HepG2 (cell line): ENCODE measurements at regions not wholly inside any gene's neighbourhood (a gene's known extent, or its start where the extent isn't known, plus 50 kb on each side); places are given as distances from the start of the nearest gene placed in this dataset.

Experiments used
- DPF2 ChIP-seq: sonication (generic); formaldehyde crosslinking; IDR thresholded peaks from 2 replicates; pipeline ENCODE4 v1.4.0; 2020; ENCODE audit warnings: mild to moderate bottlenecking, low read depth, missing genetic modification reagents, borderline replicate concordance
- FOXP4 ChIP-seq: sonication (generic); formaldehyde crosslinking; IDR thresholded peaks from 2 replicates; pipeline ENCODE4 v1.4.0; 2020; ENCODE audit warnings: missing genetic modification reagents
- FUBP1 ChIP-seq: sonication (generic); formaldehyde crosslinking; IDR thresholded peaks from 2 replicates; pipeline ENCODE4 v1.5.1; 2020; ENCODE audit warnings: missing genetic modification reagents, mild to moderate bottlenecking, borderline replicate concordance
- IKZF1 ChIP-seq: fragments of 450-650 bp; IDR thresholded peaks from 2 replicates; pipeline ENCODE4 v1.7.1; 2016
- KDM1A ChIP-seq: IDR thresholded peaks from 2 replicates; pipeline ENCODE4 v1.6.1; 2016; ENCODE audit warnings: missing compliant biosample characterization
- STAT6 ChIP-seq: sonication (generic); formaldehyde crosslinking; IDR thresholded peaks from 2 replicates; pipeline ENCODE4 v1.4.0; 2020; ENCODE audit warnings: missing genetic modification reagents, mild to moderate bottlenecking, borderline replicate concordance
- USF2 ChIP-seq, 2 experiments: sonication (generic) in 1 of 2; formaldehyde crosslinking in 1 of 2; IDR thresholded peaks; 2 replicates each; pipeline versions ENCODE4 v1.5.1 to v1.6.1; 2011 to 2020; ENCODE audit warnings: borderline replicate concordance in 1 of 2, low read depth in 1 of 2, low read length in 1 of 2, mild to moderate bottlenecking in 1 of 2, missing genetic modification reagents in 1 of 2, moderate library complexity in 1 of 2
- ZNF20 ChIP-seq: sonication (generic); formaldehyde crosslinking; IDR thresholded peaks from 2 replicates; pipeline ENCODE4 v1.4.0; 2020; ENCODE audit warnings: mild to moderate bottlenecking, moderate library complexity, missing genetic modification reagents
- ZNF883 ChIP-seq: sonication (generic); formaldehyde crosslinking; IDR thresholded peaks from 2 replicates; pipeline ENCODE4 v1.5.1; 2020; ENCODE audit warnings: mild to moderate bottlenecking, missing genetic modification reagents; ENCODE audit errors: not compliant biosample characterization
- TF ChIP-seq, protein P1 (sequence below): sonication (generic); formaldehyde crosslinking; IDR thresholded peaks from 2 replicates; pipeline ENCODE4 v1.5.0; 2020; ENCODE audit warnings: mild to moderate bottlenecking, low read depth, missing genetic modification reagents, borderline replicate concordance
- TF ChIP-seq, protein P2 (sequence below): sonication (generic); formaldehyde crosslinking; IDR thresholded peaks from 2 replicates; pipeline ENCODE4 v1.4.0; 2020; ENCODE audit warnings: missing genetic modification reagents, borderline replicate concordance
- TF ChIP-seq, protein P3 (sequence below): sonication (generic); formaldehyde crosslinking; IDR thresholded peaks from 2 replicates; pipeline ENCODE4 v1.4.0; 2020; ENCODE audit warnings: mild to moderate bottlenecking, missing genetic modification reagents

- TF ChIP-seq USF2 (IDR thresholded peaks at IDR 0.05; ENCODE audit: low read depth, low read length) (no peak), USF2 (CRISPR knock-in tag; IDR thresholded peaks at IDR 0.05; ENCODE audit: borderline replicate concordance) (no peak), STAT6 (CRISPR knock-in tag) (no peak), FUBP1 (CRISPR knock-in tag) (no peak), ZNF20 (CRISPR knock-in tag) (no peak), KDM1A (CRISPR knock-in tag) (no peak), ZNF883 (CRISPR knock-in tag) (peak; percentile 28), FOXP4 (CRISPR knock-in tag) (peak; percentile 86), DPF2 (CRISPR knock-in tag) (0 out of 2 replicates have a peak, but pooled peaks have one; percentile 45), IKZF1 (no peak)
- TF ChIP-seq, protein P1, sequence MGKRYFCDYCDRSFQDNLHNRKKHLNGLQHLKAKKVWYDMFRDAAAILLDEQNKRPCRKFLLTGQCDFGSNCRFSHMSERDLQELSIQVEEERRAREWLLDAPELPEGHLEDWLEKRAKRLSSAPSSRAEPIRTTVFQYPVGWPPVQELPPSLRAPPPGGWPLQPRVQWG: no peak
- TF ChIP-seq, protein P2, sequence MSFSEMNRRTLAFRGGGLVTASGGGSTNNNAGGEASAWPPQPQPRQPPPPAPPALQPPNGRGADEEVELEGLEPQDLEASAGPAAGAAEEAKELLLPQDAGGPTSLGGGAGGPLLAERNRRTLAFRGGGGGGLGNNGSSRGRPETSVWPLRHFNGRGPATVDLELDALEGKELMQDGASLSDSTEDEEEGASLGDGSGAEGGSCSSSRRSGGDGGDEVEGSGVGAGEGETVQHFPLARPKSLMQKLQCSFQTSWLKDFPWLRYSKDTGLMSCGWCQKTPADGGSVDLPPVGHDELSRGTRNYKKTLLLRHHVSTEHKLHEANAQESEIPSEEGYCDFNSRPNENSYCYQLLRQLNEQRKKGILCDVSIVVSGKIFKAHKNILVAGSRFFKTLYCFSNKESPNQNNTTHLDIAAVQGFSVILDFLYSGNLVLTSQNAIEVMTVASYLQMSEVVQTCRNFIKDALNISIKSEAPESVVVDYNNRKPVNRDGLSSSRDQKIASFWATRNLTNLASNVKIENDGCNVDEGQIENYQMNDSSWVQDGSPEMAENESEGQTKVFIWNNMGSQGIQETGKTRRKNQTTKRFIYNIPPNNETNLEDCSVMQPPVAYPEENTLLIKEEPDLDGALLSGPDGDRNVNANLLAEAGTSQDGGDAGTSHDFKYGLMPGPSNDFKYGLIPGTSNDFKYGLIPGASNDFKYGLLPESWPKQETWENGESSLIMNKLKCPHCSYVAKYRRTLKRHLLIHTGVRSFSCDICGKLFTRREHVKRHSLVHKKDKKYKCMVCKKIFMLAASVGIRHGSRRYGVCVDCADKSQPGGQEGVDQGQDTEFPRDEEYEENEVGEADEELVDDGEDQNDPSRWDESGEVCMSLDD: peak; percentile 64; the same call in 1 of the 2 replicates
- TF ChIP-seq, protein P3, sequence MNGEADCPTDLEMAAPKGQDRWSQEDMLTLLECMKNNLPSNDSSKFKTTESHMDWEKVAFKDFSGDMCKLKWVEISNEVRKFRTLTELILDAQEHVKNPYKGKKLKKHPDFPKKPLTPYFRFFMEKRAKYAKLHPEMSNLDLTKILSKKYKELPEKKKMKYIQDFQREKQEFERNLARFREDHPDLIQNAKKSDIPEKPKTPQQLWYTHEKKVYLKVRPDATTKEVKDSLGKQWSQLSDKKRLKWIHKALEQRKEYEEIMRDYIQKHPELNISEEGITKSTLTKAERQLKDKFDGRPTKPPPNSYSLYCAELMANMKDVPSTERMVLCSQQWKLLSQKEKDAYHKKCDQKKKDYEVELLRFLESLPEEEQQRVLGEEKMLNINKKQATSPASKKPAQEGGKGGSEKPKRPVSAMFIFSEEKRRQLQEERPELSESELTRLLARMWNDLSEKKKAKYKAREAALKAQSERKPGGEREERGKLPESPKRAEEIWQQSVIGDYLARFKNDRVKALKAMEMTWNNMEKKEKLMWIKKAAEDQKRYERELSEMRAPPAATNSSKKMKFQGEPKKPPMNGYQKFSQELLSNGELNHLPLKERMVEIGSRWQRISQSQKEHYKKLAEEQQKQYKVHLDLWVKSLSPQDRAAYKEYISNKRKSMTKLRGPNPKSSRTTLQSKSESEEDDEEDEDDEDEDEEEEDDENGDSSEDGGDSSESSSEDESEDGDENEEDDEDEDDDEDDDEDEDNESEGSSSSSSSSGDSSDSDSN (CRISPR knock-in tag): 0 out of 2 replicates have a peak, but pooled peaks have one; percentile 36
These were observed 132.4 kb upstream of the LPP start (continued) for GRCh38 chr3:188021502-188022040.
